ACHN (cell line): ENCODE measurements at regions not wholly inside any gene's neighbourhood (a gene's known extent, or its start where the extent isn't known, plus 50 kb on each side); places are given as distances from the start of the nearest gene placed in this dataset.
"Not testable (repeated sequence)": the region's sequence is repeated elsewhere in the genome, so short reads cannot be mapped to it uniquely, and the experiment has no call there.

Source experiments
- DNase-seq: peaks from one replicate; pipeline ENCODE4 v3.0.0-alpha.2; 2015
- in situ Hi-C: cut with HindIII; loops from 2 replicates; pipeline ENCODE4 v1.10.0; 2017; ENCODE audit warnings: low sequenced_read_pairs, low pct_ligation_motif_present, low pct_unique_long_range_greater_than_20kb

GRCh38 chr21:16194095-16194787, 464.5 kb downstream of the USP25 start:
- DNase-seq = peak; percentile 1
- in situ Hi-C loops = no loop called here

- in situ Hi-C loops = no loop called here
- DNase-seq = no peak
Observed at GRCh38 chr21:16194788-16195537, 465.2 kb downstream of the USP25 start.

- no peak for DNase-seq
- in situ Hi-C loops = no loop called here
Observed at GRCh38 chr21:16195538-16195910, 465.7 kb downstream of the USP25 start.

GRCh38 chr21:16196001-16196400, 466.2 kb downstream of the USP25 start:
- DNase-seq = no peak
- in situ Hi-C loops = no loop called here

- DNase-seq = no peak
- in situ Hi-C loops = no loop called here
Observed at GRCh38 chr21:16198546-16198945, 468.8 kb downstream of the USP25 start.

- in situ Hi-C loops = no loop called here
- DNase-seq = no peak
Observed at GRCh38 chr21:16199539-16199938, 469.8 kb downstream of the USP25 start.

- in situ Hi-C loops = no loop called here
- no peak for DNase-seq
Observed at GRCh38 chr21:16201718-16202117, 471.9 kb downstream of the USP25 start.

- in situ Hi-C loops = no loop called here
- DNase-seq = no peak
Observed at GRCh38 chr21:16205527-16205926, 475.7 kb downstream of the USP25 start.

- DNase-seq = no peak
Observed at GRCh38 chr21:16211339-16212303, 481.8 kb downstream of the USP25 start.

GRCh38 chr21:16213518-16213917, 483.7 kb downstream of the USP25 start:
- no peak for DNase-seq
- in situ Hi-C loops = no loop called here

More at GRCh38 chr21:16211339-16212303, 481.8 kb downstream of the USP25 start:
- in situ Hi-C loops = no loop called here

- in situ Hi-C loops = no loop called here
- no peak for DNase-seq
Observed at GRCh38 chr21:16215193-16215592, 485.4 kb downstream of the USP25 start.

GRCh38 chr21:16215663-16216183, 485.9 kb downstream of the USP25 start:
- DNase-seq = no peak
- in situ Hi-C loops = no loop called here

GRCh38 chr21:16216288-16216962, 486.6 kb downstream of the USP25 start:
- in situ Hi-C loops = no loop called here

GRCh38 chr21:16218682-16219343, 489.0 kb downstream of the USP25 start:
- in situ Hi-C loops = no loop called here
- no peak for DNase-seq

More at GRCh38 chr21:16216288-16216962, 486.6 kb downstream of the USP25 start:
- no peak for DNase-seq

- in situ Hi-C loops, DNase-seq: not testable (repeated sequence)
Observed at GRCh38 chr21:16224756-16225155, 495.0 kb downstream of the USP25 start.

- DNase-seq = no peak
- in situ Hi-C loops = no loop called here
Observed at GRCh38 chr21:16239659-16240265, 510.0 kb downstream of the USP25 start.

GRCh38 chr21:16241016-16241415, 511.2 kb downstream of the USP25 start:
- DNase-seq = no peak

More at GRCh38 chr21:16241016-16241415, 511.2 kb downstream of the USP25 start:
- in situ Hi-C loops = no loop called here
